HK-2 (cell line): ENCODE measurements at regions not wholly inside any gene's neighbourhood (a gene's known extent, or its start where the extent isn't known, plus 50 kb on each side); places are given as distances from the start of the nearest gene placed in this dataset.
A peak's percentile ranks its signal among the peaks of the same experiment; 100 is the strongest.

Source experiments
- DNase-seq: peaks from one replicate; pipeline ENCODE4 v3.0.0-alpha.2; 2018; ENCODE audit not compliant: unreplicated experiment

DNA sequence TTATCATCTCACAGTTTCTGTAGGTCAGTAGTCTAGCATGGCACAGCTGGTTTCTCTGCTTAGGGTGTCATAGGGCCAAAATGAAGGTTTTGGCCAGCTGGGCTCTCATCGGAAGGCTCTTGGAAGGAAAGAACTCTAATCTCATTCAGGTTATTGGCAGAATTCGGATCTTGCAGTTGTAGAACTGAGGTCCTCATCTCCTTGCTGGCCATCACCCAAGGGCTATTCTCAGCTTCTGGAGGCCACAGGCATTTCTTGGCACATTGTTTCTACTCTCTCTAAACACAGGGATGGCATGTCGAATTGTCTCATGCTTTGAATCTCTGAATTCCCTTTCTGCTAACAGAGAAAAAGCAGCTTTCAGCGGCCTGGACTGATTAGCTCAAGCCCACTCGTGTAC lies 258.0 kb upstream of the SMARCA2 start:
- no peak for DNase-seq

DNA sequence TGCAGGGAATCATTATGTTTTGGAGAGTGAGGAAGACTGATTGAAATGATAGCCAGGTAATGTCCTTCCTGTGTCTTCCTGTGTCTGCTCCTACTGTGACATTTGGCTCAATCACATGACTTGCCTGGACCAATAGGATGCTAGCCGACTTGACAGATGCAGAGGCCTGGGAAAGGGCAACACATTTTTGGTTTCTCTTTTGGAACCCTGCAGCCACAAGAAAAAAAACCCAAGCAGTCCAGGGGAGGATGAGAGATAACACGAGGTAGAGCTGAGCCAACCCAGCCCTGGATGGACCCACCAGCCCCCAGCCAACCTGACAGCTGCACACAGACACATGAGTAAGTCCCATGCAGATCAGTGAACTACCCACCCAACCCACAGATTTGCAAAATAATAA lies 256.1 kb upstream of the SMARCA2 start:
- DNase-seq, result no peak

GRCh38 chr9:1759771-1760300 lies 255.3 kb upstream of the SMARCA2 start:
- DNase-seq, result no peak

DNA sequence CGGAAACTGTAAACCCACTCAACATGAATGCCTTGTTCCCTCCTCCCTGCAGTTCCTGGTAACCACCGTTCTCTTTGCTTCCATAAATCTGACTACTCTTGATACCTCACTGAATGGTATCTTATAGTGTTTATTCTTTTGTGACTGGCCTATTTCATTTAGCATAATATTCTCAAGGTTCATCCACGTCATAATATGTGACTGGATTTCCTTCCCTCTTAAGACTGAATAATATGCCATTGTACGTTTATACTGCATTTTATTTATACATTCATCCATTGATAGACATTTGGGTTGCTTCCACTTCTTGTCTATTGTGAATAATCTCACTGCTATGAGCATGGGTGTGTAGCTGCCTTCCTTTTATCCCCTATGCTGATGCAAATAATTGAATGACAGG lies 253.3 kb upstream of the SMARCA2 start:
- no peak for DNase-seq

DNA sequence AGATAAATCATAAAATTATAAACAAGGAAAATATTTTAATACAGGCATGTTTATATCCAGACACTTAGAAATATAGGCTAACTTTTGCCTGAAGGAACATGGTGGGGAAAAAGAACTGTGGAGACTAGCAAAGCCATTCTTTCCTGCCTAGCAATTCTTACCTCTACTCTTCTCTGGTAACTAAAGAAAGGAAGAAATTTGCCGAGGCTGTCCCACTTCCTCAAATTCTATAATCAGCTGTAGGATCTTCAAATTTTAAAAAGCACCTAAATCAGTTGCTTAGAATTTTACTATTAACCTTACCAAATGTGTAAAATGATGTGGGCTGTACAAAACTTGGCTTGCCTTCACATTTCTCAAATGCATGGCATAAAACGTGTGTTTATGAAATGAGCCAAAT lies 249.1 kb upstream of the SMARCA2 start:
- DNase-seq, result no peak

DNA sequence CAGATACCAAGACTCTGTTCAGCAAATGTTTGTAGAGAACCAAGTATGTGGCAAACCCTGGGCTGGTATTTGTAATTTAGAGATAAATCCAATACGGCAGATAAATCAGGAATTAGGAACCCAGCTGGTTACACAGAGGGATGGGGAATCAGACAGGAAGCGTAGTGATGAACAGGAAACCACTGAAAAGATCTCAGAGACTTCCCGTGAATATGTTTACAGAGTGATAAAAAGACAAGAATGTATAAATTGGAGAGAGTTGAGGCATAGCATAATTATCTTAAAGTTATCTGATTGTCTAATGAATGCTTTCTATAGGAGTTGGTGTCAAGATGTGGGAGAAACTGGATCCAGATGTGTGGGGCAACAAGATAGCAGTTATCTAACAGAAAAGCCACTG lies 246.6 kb upstream of the SMARCA2 start:
- no peak for DNase-seq

DNA sequence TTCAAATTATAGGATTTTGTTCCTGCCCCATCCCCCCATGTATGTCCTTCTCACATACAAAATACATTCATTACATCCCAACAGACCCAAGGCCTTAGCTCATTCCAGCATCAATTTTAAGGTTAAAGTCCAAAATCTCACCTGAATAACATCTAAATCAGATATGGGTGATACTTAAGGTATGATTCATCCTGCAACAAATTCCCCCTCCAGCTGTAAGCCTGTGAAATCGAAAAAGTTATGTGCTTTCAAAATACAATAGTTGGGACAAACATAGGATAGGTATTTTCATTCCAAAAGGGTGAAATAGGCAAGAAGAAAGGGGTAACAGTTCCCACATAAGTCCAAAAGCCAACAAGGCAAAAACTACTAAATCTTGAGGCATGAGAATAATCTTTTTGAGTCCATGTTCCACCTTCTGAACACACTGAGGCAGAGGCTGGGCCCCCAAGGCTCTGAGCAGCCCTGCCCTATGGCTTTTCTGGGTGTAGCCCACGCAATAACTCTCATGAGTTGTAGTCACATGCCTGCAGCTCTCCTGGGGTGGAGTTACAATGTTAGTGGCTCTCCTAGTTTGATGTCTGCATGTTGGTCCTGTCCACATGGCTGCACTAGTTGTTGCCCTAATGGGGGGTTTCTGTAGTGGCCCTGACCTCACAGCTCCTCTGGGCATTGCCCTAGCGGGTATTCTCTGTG lies 243.9 kb upstream of the SMARCA2 start:
- DNase-seq, result no peak

DNA sequence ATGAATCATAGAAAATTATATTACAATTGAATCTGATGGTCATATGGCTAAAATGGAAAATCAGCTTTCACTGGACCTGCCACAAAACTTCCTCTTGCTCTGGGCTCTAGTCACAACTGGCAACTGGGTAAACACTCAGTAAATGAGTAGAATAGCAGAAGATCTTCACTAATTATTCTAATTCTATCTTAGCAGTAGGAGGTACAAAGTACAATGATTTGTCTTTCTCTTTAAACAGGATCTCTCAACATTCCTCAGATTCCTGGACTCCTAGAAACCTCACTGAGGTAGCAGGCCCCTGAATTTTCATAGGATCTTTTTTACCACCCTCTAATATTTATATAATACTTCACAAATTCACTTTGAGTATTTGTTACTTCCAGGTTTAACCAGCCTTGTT lies 239.9 kb upstream of the SMARCA2 start:
- no peak for DNase-seq

DNA sequence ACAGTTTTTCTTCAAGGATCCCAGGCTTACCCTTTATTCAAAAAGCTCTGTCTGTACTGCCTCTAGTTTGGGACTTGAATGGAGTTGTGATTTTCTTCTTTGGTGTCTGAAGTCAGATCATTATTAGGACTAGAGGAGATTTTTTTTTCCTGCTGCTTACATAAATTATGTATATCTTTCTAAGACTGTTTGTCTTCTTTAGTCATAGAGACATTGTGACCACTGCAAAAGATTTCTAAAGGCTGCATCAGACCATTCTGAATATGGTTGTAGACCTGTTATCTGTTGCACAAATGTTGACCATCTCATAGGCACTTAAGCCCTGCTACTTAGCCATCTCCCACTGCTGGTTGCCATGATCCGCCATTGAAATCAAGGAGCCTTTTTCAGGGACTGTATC lies 238.5 kb upstream of the SMARCA2 start:
- DNase-seq, result no peak

DNA sequence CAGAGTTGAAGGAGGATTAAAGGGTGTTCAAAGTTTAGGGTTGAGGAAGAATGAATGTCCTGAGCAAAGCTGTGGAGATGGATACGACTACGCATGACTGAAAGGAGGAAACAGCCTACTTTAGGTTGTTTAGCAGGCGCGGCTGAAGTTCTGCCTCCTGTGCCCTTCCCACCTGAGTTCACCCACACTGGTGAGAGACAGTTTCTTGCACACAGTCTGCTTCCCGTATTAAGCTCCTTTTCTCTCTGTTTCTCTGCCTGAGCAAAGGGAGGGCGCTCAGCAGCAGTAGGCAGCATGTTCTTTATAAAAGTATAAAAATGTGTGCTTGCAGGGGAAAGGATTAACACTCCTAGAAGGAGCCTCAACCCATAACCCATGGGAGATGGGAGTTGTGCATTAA lies 224.0 kb upstream of the SMARCA2 start:
- no peak for DNase-seq

GRCh38 chr9:1794547-1795270 lies 220.4 kb upstream of the SMARCA2 start:
- DNase-seq, result no peak

DNA sequence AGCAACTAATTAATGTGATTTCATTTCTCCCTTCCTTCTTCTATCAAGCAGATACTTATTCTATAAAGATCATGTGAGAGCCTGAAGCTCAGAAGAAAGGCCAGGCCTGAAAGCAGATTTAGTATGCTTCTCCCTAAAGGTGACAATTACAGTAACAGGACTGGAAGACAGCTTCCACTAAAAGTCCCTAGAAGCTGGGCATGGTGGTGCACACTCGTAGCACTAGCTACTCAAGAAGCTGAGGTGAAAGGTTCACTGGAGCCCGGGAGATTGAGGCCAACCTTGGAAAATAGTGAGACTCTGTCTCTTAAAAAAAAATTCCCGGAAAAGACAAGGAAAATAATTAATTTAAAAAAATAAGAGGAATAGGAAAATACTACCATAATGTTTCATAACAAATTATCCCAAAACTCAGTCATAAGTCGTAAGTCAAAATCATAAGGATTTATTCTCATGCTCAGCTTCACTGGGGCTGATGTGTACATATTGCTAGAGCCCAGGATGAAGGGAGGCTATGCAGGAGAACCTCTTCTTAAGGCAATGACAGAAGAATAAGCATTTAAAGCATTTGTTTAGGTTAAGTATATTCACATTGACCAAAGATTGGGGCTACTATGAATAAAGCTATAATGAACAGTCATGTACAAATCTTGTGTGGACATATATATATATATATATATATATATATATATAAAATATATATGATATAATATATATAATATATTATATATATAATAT lies 210.8 kb upstream of the SMARCA2 start:
- no peak for DNase-seq

DNA sequence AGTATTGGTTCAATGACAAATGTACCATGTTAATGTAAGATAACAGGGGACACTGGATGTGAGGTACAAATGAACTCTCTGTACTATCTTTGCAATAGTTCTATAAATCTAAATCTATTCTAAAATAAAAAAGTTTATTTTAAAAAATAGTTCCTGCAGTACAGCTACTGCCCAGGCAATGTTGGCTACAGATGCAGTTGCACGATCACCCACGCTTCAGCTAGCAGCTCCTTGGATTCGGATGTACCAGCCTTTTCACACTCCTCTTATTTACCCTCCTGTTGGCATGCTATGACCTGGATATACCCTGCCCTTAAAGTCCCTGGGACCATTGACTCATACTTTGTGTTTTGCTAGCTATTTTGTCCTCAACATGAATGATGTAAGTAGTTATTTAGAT lies 185.4 kb upstream of the SMARCA2 start:
- DNase-seq, result no peak

- DNase-seq, result no peak
These were observed 182.2 kb upstream of the SMARCA2 start for GRCh38 chr9:1832960-1833359.

DNA sequence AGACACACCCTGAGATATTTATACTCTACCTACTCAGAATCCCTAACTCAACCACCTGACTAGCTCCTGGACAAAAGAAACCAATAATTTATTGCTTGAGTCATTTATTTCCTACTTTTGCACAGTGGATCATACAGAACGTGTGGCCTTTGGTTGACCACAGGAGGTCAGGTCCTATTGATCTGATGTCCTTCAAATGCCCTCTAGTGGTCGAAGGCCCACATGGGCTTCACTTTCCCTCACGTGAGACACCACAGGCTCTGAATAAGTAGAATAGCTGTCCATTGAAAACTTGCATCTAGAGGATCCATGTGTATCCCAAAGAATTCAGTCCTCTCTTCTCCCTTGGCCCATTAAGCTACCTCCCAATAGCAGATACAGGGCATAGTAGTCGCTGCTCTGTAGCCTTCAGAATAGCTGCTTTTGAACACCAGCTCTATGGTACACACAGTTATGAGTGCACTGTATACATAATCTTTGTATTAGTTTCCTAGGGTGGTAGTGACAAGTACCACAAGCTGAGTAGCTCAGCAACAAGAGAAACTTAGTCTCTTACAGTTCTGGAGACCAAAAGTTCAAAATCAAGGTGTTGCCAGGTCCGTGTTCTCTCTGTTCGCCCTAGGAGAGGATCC lies 177.6 kb upstream of the SMARCA2 start:
- DNase-seq, result peak; percentile 15

DNA sequence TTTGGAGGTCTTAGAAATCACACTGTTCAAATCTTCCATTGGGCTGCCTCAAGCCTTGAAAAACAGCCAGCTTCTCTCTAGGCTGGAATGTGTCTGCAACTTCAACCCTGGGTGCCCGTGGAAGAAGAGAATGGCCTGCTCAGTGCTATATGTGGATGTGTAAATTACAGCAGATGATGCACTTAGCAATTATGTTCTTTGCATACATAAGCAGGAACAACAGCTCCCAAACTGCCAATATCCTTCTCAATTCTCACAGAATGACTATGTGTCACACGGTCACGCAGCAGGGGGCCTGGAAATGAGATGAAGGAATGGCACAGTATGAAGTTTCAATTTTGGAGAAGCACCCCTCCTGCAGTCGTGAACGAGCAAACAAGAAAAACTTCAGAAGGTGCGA lies 175.2 kb upstream of the SMARCA2 start:
- no peak for DNase-seq

- no peak for DNase-seq
These were observed 169.7 kb upstream of the SMARCA2 start for GRCh38 chr9:1845425-1845824.

DNA sequence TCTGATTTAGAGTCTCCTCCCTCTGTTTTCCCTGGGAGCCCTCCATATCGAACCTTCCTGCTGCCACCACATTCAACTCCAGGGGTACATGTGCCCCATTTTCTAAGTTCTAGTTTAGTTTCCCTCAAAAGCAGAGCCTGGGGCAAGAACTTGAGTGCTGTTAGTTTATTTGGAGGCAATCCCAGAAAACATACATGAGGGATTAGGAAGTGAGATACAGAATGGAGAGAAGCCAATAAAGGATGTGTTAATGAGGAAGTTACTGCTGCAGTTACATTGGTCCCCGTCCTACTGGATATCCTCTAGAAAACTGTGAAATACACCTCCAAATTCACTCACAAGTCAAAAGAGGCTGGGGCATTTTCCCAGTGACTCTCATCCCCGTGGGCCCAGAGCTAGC lies 159.4 kb upstream of the SMARCA2 start:
- no peak for DNase-seq

DNA sequence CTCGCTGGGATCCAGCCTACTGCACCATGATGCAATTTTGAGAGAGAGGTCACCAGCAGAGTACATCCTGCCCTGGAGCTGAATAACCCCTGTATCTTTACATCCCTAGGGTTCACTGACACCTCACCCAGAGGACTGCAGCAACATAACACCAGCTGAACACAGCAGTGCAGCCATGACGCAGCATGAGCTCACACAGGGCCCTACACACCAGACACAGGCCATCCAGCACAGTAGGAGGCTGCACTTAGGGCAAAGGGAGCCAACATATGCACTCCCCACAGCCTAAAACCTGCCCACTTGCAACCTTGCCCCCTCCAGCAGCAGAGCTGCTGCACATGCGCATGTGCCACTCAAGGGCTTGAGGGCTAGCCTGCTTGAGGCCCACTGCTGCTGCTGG lies 157.3 kb upstream of the SMARCA2 start:
- DNase-seq, result no peak

DNA sequence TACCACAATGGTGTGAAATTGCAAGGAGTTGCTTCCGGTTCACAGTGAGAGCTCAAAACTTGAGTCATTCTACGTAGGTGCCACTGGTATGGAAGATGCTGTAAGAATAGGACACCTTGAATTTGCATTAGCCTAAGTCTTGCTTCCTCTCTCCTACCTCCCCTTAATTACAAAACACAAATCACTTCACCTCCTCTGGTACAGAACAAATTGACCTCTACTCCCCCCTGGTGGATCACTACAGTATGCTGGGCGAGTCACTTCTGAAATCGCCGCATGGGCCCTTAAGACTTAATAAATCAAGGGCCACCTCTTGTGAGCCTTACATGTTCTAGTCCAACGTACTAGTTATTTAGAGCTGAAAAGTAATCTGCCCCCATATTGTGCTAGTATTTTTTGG lies 145.3 kb upstream of the SMARCA2 start:
- no peak for DNase-seq

DNA sequence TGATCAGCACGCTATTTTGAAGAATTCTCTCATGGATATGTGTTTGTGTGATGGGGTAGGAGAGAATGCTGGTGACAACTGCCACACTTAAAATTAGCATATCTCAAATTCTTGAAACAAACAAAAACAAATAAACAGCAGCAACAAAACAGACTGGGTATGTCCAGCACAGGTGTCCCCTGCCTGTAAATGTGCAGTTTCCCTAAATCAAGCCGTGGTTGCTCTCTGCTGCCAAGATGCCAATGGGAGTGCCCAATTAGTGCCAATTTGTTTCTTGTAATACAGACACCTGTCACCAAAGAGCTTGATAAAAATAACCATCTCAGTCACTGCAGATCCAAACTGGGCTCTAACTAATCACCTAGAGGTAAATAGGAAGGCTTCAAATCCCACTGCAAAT lies 144.2 kb upstream of the SMARCA2 start:
- no peak for DNase-seq
